Osteocyte (in vitro differentiated cells): ENCODE measurements at regions not wholly inside any gene's neighbourhood (a gene's known extent, or its start where the extent isn't known, plus 50 kb on each side); places are given as distances from the start of the nearest gene placed in this dataset.
A peak's percentile ranks its signal among the peaks of the same experiment; 100 is the strongest.
"Not testable (repeated sequence)": the region's sequence is repeated elsewhere in the genome, so short reads cannot be mapped to it uniquely, and the experiment has no call there.

Experiments used
- DNase-seq: peaks from one replicate; pipeline ENCODE4 v3.0.0; 2021; ENCODE audit warnings: mixed read lengths; ENCODE audit not compliant: unreplicated experiment; ENCODE audit errors: extremely low spot score
- H3K27ac Mint-ChIP-seq: one replicate; pipeline ENCODE4 v1.8.0; 2021; ENCODE audit warnings: mild to moderate bottlenecking, mixed read lengths; ENCODE audit not compliant: unreplicated experiment
- H3K27me3 Mint-ChIP-seq: one replicate; pipeline ENCODE4 v1.8.0; 2021; ENCODE audit warnings: mixed read lengths; ENCODE audit not compliant: unreplicated experiment
- H3K36me3 Mint-ChIP-seq: one replicate; pipeline ENCODE4 v1.8.0; 2021; ENCODE audit warnings: mixed read lengths; ENCODE audit not compliant: unreplicated experiment
- H3K4me1 Mint-ChIP-seq: one replicate; pipeline ENCODE4 v1.8.0; 2021; ENCODE audit warnings: mixed read lengths; ENCODE audit not compliant: unreplicated experiment
- H3K4me3 Mint-ChIP-seq: one replicate; pipeline ENCODE4 v1.8.0; 2021; ENCODE audit warnings: mild to moderate bottlenecking, moderate library complexity, mixed read lengths; ENCODE audit not compliant: unreplicated experiment
- H3K9me3 Mint-ChIP-seq: one replicate; pipeline ENCODE4 v1.8.0; 2021; ENCODE audit warnings: mixed read lengths; ENCODE audit not compliant: unreplicated experiment
- TF ChIP-seq, protein P1 (sequence below): fragments of 200-600 bp; sonication (generic); IDR thresholded peaks from 2 replicates; pipeline ENCODE4 v1.5.0; 2021; ENCODE audit warnings: antibody characterized with exemption, mild to moderate bottlenecking, moderate library complexity

DNA sequence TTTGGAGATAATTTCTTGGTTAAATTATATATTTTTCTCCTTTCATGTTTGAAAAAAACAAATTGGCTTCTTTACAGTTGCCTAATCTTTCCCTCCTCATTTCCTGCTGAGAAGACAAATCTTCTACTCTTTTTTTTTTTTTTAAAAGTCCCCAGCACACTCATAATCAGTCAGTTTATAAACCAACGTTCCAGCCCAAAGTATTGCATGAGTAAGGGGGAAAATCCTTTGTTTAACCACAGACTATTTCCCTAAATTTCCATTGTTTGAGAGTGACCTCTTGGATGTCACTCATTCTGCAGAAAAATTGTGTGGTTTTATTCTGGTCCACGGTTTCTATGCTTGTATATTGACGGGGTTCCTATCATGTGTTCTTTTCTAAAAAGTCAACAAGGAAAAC lies 55.1 kb upstream of the TLR4 start:
- Mint-ChIP-seq H3K4me1 (peaks cover 16% of the 10 kb centered on the region), H3K27me3 (peaks cover 36% of the 10 kb centered on the region), H3K27ac (no peak overlapping the region), H3K9me3 (no peaks in the 10 kb centered on the region), H3K36me3 (no peaks in the 10 kb centered on the region), H3K4me3 (no peak overlapping the region)
- TF ChIP-seq, protein P1, sequence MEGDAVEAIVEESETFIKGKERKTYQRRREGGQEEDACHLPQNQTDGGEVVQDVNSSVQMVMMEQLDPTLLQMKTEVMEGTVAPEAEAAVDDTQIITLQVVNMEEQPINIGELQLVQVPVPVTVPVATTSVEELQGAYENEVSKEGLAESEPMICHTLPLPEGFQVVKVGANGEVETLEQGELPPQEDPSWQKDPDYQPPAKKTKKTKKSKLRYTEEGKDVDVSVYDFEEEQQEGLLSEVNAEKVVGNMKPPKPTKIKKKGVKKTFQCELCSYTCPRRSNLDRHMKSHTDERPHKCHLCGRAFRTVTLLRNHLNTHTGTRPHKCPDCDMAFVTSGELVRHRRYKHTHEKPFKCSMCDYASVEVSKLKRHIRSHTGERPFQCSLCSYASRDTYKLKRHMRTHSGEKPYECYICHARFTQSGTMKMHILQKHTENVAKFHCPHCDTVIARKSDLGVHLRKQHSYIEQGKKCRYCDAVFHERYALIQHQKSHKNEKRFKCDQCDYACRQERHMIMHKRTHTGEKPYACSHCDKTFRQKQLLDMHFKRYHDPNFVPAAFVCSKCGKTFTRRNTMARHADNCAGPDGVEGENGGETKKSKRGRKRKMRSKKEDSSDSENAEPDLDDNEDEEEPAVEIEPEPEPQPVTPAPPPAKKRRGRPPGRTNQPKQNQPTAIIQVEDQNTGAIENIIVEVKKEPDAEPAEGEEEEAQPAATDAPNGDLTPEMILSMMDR: no peak
- no peak for DNase-seq

DNA sequence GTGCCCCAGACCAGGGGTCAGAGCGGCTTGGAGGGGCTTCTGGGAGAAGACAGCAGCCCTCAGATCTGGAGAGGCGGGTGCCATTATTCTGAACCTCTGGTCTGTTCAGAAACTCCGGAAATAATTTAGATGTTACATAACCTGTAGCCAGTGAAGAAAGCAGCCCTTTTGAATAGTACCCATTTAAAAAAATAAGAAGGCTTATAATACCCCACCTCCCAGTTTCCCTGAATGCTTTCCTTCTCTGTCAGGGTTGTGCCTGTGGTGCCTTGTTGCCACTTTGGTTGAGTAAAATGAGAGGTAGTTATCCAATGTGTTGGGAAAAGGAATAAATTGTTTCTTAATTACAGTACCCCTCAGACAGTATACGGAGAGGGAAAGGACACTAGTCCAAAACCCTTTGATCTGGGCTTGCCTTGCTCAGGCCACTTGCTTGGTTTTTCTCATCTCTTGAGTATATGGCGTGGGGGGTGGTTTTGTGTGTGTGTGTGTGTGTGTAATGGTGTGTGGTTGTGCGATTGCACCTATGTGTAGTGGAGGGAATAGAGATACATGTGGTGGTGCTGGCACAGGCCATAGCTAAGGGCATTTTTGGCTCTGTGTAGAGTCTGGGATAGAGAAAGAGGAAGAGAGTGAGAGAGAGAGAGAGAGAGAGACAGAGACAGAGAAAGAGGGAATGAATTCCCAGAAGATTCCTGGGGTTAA lies 59.1 kb upstream of the TLR4 start:
- no peak for DNase-seq
- Mint-ChIP-seq H3K4me3 (peak overlapping the region; percentile 57), H3K27me3 (peaks cover 25% of the 10 kb centered on the region), H3K9me3 (no peaks in the 10 kb centered on the region), H3K4me1 (peaks cover 16% of the 10 kb centered on the region), H3K27ac (no peak overlapping the region), H3K36me3 (no peaks in the 10 kb centered on the region)
- TF ChIP-seq, protein P1: no peak

DNA sequence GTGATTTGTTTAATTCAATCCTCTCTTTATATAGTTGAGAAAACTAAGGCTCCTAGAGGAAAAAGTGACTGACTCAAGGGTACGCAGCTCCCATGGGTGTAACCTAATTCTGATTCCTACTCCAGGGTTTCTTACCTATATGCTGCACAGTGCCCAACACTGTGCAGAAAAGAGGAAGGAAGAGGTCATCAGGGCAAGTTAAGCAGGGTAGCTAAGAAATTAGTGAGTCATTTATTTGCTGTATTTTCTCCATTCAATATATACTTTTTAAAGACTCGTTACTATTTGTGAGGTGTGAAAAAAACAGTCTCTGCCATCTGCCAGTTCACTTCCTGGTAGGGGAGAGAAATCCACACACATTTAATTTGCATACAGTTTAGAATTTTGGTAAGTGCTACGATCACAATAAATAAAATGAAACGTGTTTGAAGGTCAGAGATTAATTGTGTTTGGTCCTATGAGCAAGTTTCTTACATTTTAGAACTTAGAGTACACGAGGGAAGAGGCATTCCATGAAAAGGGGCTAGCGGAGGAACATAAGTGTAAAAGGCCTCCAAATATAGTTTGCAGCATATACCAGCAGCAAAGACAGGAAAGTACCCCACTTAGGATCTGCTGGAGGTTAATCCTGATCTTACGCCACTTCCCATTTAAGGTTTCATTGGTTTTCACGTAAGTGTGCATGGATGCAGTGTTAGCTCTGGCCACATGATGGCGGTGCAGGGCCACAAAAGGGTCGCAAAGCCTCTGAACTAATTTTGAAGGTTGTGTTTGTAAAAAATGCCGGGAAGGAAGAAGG lies 59.9 kb upstream of the TLR4 start:
- H3K4me3 Mint-ChIP-seq: peak overlapping the region; percentile 57
- H3K27me3 Mint-ChIP-seq: peaks cover 22% of the 10 kb centered on the region
- no peaks in the 10 kb centered on the region for H3K36me3 Mint-ChIP-seq
- no peaks in the 10 kb centered on the region for H3K9me3 Mint-ChIP-seq
- no peak overlapping the region for H3K27ac Mint-ChIP-seq
- DNase-seq: peak; percentile 87
- TF ChIP-seq, protein P1: peak; percentile 97
- H3K4me1 Mint-ChIP-seq: peaks cover 16% of the 10 kb centered on the region

DNA sequence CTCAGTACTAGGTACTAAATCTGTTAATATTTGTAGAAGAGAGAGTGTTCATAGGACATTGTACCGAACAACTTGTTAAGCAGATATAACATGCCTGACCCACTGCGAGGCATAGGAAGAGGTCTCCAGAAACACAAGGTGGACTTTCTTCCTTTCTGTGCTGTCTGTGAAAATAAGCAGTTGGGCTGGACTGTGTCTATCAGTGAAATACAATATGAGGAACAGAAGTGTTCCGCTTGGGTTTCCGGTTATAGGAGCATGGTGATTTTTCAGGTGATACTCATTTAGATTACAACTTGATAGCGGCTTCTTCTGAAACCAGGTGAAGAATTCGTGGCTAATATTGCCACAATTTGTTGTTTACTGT lies 60.9 kb upstream of the TLR4 start:
- Mint-ChIP-seq H3K27ac (no peak overlapping the region), H3K36me3 (no peaks in the 10 kb centered on the region), H3K9me3 (no peaks in the 10 kb centered on the region), H3K4me1 (peaks cover 16% of the 10 kb centered on the region), H3K4me3 (no peak overlapping the region), H3K27me3 (peaks cover 26% of the 10 kb centered on the region)
- DNase-seq: no peak
- TF ChIP-seq, protein P1: no peak

DNA sequence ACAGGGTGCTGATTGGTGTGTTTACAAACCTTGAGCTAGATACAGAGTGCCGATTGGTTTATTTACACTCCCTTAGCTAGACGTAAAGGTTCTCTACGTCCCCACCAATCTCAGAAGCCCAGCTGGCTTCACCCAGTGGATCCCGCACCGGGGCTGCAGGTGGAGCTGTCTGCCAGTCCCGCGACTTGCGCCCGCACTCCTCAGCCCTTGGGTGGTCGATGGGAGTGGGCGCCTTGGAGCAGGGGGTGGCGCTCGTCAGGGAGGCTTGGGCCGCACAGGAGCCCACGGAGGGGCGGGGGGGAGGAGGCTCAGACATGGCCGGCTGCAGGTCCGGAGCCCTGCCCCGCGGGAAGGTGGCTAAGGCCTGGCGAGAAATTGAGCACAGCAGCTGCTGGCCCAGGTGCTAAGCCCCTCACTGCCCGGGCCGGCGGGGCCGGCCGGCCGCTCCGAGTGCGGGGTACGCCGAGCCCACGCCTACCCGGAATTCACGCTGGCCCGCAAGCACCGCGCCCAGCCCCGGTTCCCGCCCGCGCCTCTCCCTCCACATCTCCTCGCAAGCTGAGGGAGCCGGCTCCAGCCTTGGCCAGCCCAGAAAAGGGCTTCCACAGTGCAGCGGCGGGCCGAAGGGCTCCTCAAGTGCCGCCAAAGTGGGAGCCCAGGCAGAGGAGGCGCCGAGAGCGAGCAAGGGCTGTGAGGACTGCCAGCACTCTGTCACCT lies 61.5 kb upstream of the TLR4 start:
- H3K36me3 Mint-ChIP-seq, H3K27ac Mint-ChIP-seq, DNase-seq, H3K9me3 Mint-ChIP-seq, H3K4me3 Mint-ChIP-seq: not testable (repeated sequence)
- Mint-ChIP-seq H3K27me3 (peaks cover 28% of the 10 kb centered on the region), H3K4me1 (peaks cover 16% of the 10 kb centered on the region)
